ENCODE measurements at regions not wholly inside any gene's neighbourhood (a gene's known extent, or its start where the extent isn't known, plus 50 kb on each side); places are given as distances from the start of the nearest gene placed in this dataset.

DNA sequence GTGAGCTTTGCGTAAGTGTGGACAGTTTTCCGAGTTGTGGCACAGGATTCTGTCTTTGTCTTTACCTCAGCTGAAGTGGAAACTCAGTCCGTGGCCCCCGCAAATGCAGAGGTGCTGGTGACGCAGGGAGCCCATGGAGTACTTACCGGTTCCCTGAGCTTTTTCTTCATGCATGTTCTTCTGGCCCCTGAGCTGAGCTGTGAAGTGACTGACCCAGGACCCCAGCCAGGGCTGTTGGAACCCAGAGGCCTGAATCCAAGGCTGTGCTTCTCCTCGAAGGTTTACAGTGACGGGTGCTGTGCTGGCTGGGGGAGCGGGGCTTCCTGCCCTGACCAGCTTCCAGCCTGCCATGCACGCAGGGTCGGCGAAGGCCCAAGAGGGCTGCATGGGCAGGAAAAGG is 223.5 kb downstream of the GLRX3 start:
- TF ChIP-seq CTCF (IDR thresholded peaks at IDR 0.05) (no peak), POLR2A (IDR thresholded peaks at IDR 0.05) (no peak)
